ENCODE measurements at regions not wholly inside any gene's neighbourhood (a gene's known extent, or its start where the extent isn't known, plus 50 kb on each side); places are given as distances from the start of the nearest gene placed in this dataset.

GRCh38 chr13:48761256-48761655, 107.5 kb downstream of the CYSLTR2 start:
- DNase-seq (ENCODE audit: low read depth, low spot score), result no peak

- DNase-seq (ENCODE audit: low read depth, low spot score), result peak; percentile 67
These were observed 115.5 kb downstream of the CYSLTR2 start for GRCh38 chr13:48769107-48769704.

GRCh38 chr13:48770372-48770771, 116.6 kb downstream of the CYSLTR2 start:
- DNase-seq (ENCODE audit: low read depth, low spot score), result no peak

GRCh38 chr13:48772908-48773307, 119.2 kb downstream of the CYSLTR2 start:
- DNase-seq (ENCODE audit: low read depth, low spot score), result no peak

- DNase-seq (ENCODE audit: low read depth, low spot score), result no peak
These were observed 120.0 kb downstream of the CYSLTR2 start for GRCh38 chr13:48773531-48774275.

DNA sequence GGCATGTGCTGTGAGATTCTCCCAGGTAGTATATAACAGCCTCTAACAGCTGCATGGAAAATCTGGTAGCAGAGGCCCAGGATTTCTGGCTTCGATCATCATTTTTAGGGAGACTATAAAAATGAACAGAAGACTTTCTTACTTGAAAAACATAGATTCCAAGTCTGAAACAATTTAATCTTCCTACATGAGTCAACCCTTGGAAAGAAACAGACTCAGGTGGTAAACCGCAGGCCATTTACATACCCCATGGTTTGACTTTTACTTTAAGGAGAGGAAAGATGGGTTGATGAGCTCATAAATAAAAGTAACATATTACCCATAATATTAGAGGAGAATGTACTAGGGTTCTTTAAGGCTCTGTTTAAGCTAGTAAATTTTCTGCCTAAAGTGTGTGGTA, 121.6 kb downstream of the CYSLTR2 start:
- DNase-seq (ENCODE audit: low read depth, low spot score), result no peak

- no peak for DNase-seq (ENCODE audit: low read depth, low spot score)
These were observed 122.1 kb downstream of the CYSLTR2 start for GRCh38 chr13:48775804-48776203.

DNA sequence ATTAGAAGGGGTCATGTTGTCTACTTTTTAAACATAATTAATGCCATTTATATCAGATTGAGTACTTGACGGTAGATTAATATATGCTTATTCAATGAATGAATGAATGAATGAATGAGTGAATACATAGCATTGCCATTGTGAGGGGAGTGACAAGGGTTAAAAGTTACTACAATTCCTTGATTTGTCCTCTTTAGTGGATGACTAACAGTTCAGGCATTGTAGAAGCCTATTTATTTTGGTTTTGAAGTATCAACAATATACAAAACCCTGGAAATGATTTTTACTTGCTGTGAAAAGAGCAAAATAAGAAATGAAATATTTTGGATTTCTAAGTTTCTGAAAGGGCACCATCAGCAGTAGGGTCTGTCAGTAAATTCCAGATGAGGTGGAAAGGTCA, 122.7 kb downstream of the CYSLTR2 start:
- no peak for DNase-seq (ENCODE audit: low read depth, low spot score)

- no peak for DNase-seq (ENCODE audit: low read depth, low spot score)
These were observed 124.9 kb downstream of the CYSLTR2 start for GRCh38 chr13:48778610-48779009.

GRCh38 chr13:48780713-48781341, 127.1 kb downstream of the CYSLTR2 start:
- no peak for DNase-seq (ENCODE audit: low read depth, low spot score)

DNA sequence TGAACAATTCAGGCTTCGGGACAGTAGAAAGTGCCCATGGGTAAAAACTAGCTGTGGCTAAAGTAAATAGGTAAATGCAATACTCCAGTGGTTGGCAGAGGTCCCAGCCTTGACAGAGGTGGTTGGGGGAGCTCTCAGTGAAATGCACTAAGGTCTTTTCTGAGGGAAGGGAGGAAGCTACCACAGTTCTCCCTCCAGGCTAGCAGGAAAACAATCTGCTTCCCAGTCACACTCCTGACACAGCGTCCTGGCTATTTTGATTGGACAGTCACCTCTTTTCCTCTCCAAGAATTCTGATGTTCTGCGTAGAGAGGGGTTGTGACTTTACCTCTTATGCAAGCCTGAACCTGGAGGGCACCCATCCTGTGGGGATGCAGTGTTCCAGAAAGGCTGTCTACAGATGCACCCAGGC, 128.7 kb downstream of the CYSLTR2 start:
- DNase-seq (ENCODE audit: low read depth, low spot score), result no peak

- peak; percentile 1 for DNase-seq (ENCODE audit: low read depth, low spot score)
These were observed 129.5 kb downstream of the CYSLTR2 start for GRCh38 chr13:48783181-48783630.

GRCh38 chr13:48783695-48784230, 130.0 kb downstream of the CYSLTR2 start:
- no peak for DNase-seq (ENCODE audit: low read depth, low spot score)

GRCh38 chr13:48784916-48785548, 131.3 kb downstream of the CYSLTR2 start:
- DNase-seq (ENCODE audit: low read depth, low spot score), result no peak

GRCh38 chr13:48790199-48790598, 136.5 kb downstream of the CYSLTR2 start:
- DNase-seq (ENCODE audit: low read depth, low spot score), result no peak

DNA sequence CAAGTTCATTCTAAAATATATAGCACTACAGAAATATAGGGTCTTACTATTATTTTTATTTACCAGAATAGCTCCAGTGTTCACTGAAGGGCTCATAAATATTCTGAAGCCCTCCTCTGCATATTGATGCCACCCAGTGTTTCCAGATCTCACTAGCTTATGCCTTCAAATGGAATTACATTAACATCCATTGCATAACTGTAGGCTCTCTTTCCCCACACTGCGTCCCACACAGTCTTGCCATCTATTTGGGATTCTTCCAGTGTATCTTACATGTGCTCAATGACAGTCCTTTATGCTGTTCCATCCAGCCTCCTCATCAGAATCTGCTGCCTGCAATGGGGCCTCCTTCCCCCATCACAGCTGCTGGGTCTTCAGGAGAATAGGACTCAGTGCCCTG, 137.2 kb downstream of the CYSLTR2 start:
- DNase-seq (ENCODE audit: low read depth, low spot score), result no peak

- DNase-seq (ENCODE audit: low read depth, low spot score), result no peak
These were observed 143.4 kb downstream of the CYSLTR2 start for GRCh38 chr13:48797127-48797526.

DNA sequence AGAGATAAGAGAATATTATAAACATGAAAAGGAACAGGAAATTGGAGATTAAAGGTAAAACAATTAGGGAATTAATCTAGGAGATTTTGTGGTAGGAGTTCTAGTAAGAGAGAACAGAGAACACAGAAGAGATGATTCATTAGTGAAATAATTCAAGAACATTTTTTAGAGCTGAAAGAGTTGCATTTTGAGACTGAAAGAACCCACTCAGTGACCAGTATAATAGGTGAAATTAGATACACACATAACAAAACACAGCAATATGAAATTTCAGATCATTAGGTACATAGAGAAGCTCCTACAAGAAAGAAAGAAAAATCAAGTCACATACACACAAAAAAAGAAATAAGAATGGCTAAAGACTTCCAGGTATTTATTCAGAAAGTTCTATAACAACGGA, 144.0 kb downstream of the CYSLTR2 start:
- DNase-seq (ENCODE audit: low read depth, low spot score), result no peak

DNA sequence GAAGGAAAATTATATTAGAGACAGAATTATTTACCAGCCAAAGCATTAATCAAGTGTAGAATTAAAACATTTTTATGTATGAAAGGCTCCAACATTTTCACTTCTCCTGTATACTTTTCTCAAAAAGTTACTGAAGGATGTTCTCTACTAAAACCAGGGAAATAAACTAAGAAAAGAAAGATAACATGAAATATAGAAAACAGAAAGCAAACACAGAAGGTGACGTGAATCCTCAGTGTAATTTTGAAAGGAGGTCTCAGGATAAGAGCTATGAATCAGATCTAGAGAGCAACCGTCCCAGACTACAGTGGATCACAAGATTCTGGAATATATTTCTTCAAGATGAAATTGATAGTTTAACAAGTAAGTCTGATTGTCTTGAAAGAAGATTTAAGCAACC, 144.5 kb downstream of the CYSLTR2 start:
- no peak for DNase-seq (ENCODE audit: low read depth, low spot score)

DNA sequence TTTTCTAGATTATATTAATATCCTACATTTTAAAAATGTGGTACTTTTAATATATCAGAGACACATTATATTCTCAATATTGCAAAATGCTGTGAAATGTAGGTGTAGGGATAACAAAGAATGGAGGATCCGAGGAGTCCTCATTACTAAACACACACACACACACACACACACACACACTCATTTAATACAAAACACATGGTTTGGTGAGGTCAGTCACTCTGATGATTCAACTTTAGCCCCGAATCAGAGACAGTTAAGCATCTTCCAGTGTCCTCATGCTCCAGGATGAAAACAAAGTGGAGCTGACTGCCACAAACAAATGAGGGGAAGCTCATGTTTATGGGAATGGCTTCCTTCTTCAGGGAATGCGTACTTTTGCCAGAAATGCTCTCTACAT, 147.5 kb downstream of the CYSLTR2 start:
- DNase-seq (ENCODE audit: low read depth, low spot score), result no peak

GRCh38 chr13:48804821-48805601, 151.3 kb downstream of the CYSLTR2 start:
- DNase-seq (ENCODE audit: low read depth, low spot score), result no peak
